Endodermal cell (in vitro differentiated cells): ENCODE measurements at regions not wholly inside any gene's neighbourhood (a gene's known extent, or its start where the extent isn't known, plus 50 kb on each side); places are given as distances from the start of the nearest gene placed in this dataset.
"Not testable (repeated sequence)": the region's sequence is repeated elsewhere in the genome, so short reads cannot be mapped to it uniquely, and the experiment has no call there.

Source experiments
- DNase-seq: peaks from one replicate; pipeline ENCODE4 v3.0.0-alpha.2; 2017
- H3K27ac ChIP-seq: 2 replicates; pipeline ENCODE4 v1.5.1; 2013; ENCODE audit warnings: mild to moderate bottlenecking, low read depth, low read length, moderate library complexity
- H3K27me3 ChIP-seq: 2 replicates; pipeline ENCODE4 v1.6.1; 2013; ENCODE audit warnings: mild to moderate bottlenecking, low read length, moderate library complexity; ENCODE audit not compliant: insufficient read depth, control insufficient read depth, poor library complexity, severe bottlenecking
- H3K36me3 ChIP-seq: 2 replicates; pipeline ENCODE4 v1.7.0; 2013; ENCODE audit warnings: mild to moderate bottlenecking, low read length, moderate library complexity; ENCODE audit not compliant: control insufficient read depth, insufficient read depth
- H3K4me1 ChIP-seq: one replicate; pipeline ENCODE4 v1.7.0; 2013; ENCODE audit warnings: low read length; ENCODE audit not compliant: control insufficient read depth, insufficient read depth
- H3K4me3 ChIP-seq: 2 replicates; pipeline ENCODE4 v1.5.1; 2013; ENCODE audit warnings: mild to moderate bottlenecking, low read length, moderate library complexity
- H3K9ac ChIP-seq: 2 replicates; pipeline ENCODE4 v1.6.1; 2013; ENCODE audit warnings: mild to moderate bottlenecking, low read length, moderate library complexity; ENCODE audit not compliant: poor library complexity, severe bottlenecking; ENCODE audit errors: extremely low read depth
- H3K9me3 ChIP-seq: 2 replicates; pipeline ENCODE4 v1.6.1; 2013; ENCODE audit warnings: mild to moderate bottlenecking, low read length, moderate library complexity; ENCODE audit not compliant: control insufficient read depth
- H3K27ac Mint-ChIP-seq: 2 replicates; pipeline ENCODE4 v1.8.0; 2020; ENCODE audit warnings: mixed read lengths
- H3K27me3 Mint-ChIP-seq: 2 replicates; pipeline ENCODE4 v1.8.0; 2021; ENCODE audit warnings: mild to moderate bottlenecking, mixed read lengths; ENCODE audit not compliant: insufficient read depth
- H3K36me3 Mint-ChIP-seq: 2 replicates; pipeline ENCODE4 v1.8.0; 2020; ENCODE audit warnings: low read depth, mixed read lengths
- H3K4me1 Mint-ChIP-seq: 2 replicates; pipeline ENCODE4 v1.8.0; 2020; ENCODE audit warnings: mixed read lengths
- H3K4me3 Mint-ChIP-seq: 2 replicates; pipeline ENCODE4 v1.8.0; 2020; ENCODE audit warnings: mild to moderate bottlenecking, moderate library complexity, mixed read lengths
- H3K9me3 Mint-ChIP-seq: 2 replicates; pipeline ENCODE4 v1.8.0; 2020; ENCODE audit warnings: mild to moderate bottlenecking, mixed read lengths
- WGBS, 2 experiments: methylation state at CpG; one replicate each; pipeline versions ENCODE4 v1.1.5 to v1.1.7; 2013; ENCODE audit warnings: missing lambda C conversion rate in 2 of 2, mixed read lengths in 1 of 2; ENCODE audit not compliant: insufficient coverage in 1 of 2, insufficient read length in 1 of 2; 5-methylcytosine and 5-hydroxymethylcytosine counted together

DNA sequence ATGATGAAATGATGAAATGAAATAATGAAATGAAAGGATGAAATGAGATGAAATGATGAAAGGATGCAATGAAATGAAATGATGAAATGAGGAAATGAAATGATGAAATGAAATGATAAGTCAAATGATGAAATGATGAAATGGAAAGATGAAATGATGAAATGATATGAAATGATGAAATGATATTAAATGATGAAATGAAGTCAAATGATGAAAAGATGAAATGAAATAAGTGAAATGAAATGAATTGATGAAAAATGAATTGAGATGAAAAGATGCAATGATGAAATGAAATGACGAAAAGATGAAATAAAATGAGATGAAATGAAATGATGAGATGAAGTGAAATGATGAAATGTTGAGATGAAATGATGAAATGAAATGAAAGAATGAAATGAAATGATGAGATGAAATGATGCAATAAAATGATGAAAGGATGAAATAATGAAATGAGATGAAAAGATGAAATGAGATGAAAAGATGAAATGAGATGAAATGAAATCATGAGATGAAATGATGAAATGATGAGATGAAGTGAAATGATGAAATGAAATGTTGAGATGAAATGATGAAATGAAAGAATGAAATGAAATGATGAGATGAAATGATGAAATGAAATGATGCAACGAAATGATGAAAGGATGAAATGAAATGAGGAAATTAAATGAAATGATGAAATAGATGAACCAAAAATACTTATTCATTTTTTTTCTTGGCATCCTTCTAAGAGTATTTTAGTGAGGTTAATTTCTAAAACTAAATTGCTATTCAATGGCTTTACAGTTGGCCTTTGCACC is 139.8 kb upstream of the ERV3-1 start:
- not testable (repeated sequence) for H3K27ac ChIP-seq, H3K4me3 Mint-ChIP-seq, H3K36me3 Mint-ChIP-seq, H3K4me1 Mint-ChIP-seq, H3K4me3 ChIP-seq, H3K4me1 ChIP-seq, DNase-seq, H3K9me3 Mint-ChIP-seq, H3K27me3 ChIP-seq, H3K9ac ChIP-seq, H3K36me3 ChIP-seq, H3K27ac Mint-ChIP-seq, H3K27me3 Mint-ChIP-seq, H3K9me3 ChIP-seq
- WGBS, 2 experiments, result 92% methylated on average over 1 of the region's 2 CpGs; no CpG with 5 or more reads in 1 of the 2 experiments

DNA sequence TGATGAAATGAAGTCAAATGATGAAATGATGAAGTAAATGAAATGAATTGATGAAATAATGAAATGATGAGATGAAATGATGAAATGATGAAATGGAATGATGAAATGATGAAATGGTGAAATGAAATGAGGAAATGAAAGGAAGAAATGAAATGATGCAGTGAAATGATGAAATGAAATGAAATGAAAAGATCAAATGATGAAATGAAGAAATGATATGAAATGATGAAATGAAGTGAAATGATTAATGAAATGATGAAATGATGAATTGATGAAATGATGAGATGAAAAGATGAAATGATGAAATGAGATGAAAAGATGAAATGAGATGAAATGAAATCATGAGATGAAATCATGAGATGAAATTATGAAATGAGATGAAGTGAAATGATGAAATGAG is 139.2 kb upstream of the ERV3-1 start:
- not testable (repeated sequence) for H3K4me3 Mint-ChIP-seq, H3K36me3 Mint-ChIP-seq, H3K9me3 Mint-ChIP-seq, H3K9ac ChIP-seq, H3K4me1 Mint-ChIP-seq, H3K27me3 Mint-ChIP-seq, H3K36me3 ChIP-seq, H3K4me1 ChIP-seq, H3K27ac ChIP-seq, DNase-seq, H3K4me3 ChIP-seq, H3K27me3 ChIP-seq, H3K27ac Mint-ChIP-seq, H3K9me3 ChIP-seq

DNA sequence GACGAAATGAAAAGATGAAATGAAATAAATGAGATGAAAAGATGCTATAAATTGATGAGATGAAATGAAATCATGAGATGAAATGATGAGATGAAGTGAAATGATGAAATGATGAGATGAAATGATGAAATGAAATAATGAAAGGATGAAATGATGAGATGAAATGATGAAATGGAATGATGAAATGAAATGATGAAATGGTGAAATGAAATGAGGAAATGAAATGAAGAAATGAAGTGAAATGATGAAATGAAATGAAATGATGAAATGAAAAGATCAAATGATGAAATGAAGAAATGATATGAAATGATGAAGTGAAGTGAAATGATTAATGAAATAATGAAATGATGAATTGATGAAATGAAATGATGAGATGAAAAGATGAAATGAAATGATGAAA is 138.5 kb upstream of the ERV3-1 start:
- whole genome bisulfite sequencing, 2 experiments, result 0% methylated on average over 1 of the region's 1 CpG; no CpG with 5 or more reads in 1 of the 2 experiments
- H3K4me3 ChIP-seq, H3K36me3 ChIP-seq, H3K9ac ChIP-seq, H3K9me3 ChIP-seq, H3K27ac ChIP-seq, H3K9me3 Mint-ChIP-seq, H3K4me3 Mint-ChIP-seq, H3K27ac Mint-ChIP-seq, H3K27me3 Mint-ChIP-seq, H3K36me3 Mint-ChIP-seq, H3K4me1 Mint-ChIP-seq, H3K27me3 ChIP-seq, DNase-seq, H3K4me1 ChIP-seq: not testable (repeated sequence)

DNA sequence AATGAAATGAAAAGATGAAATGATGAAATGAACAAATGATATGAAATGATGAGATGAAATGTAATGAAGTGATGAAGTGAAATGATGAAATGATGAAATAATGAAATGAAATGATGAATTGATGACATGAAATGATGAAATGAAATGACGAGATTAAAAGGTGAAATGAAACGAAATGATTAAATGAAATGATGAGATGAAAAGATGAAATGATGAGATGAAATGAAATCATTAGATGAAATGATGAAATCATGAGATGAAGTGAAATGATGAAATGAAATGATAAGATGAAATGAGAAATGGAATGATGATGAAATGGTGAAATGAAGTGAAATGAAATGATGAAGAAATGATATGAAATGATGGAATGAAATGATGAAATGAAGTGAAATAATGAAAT is 138.1 kb upstream of the ERV3-1 start:
- not testable (repeated sequence) for H3K9ac ChIP-seq, H3K27me3 ChIP-seq, H3K4me3 ChIP-seq, H3K4me1 Mint-ChIP-seq, H3K9me3 Mint-ChIP-seq, H3K27ac Mint-ChIP-seq, H3K4me3 Mint-ChIP-seq, H3K36me3 ChIP-seq, H3K36me3 Mint-ChIP-seq, H3K27me3 Mint-ChIP-seq, DNase-seq, H3K9me3 ChIP-seq, H3K4me1 ChIP-seq, H3K27ac ChIP-seq
- 86 to 92% methylated on average over 2 of the region's 2 CpGs for WGBS, 2 experiments

DNA sequence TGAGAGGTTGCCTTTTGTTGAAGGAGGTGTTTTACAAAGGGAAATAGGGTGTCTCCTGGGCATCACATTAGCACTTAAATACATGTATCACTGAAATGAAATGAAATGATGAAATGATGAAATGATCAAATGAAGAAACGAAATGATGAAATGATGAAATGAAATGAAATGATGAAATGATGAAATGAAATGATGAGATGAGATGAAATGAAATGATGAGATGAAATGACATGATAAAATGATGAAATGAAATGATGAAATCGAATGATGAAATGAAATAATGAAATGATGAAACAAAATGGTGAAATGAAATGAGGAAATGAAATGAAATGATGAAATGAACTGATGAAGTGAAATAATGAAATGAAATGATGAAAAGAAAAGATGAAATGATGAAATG is 137.6 kb upstream of the ERV3-1 start:
- not testable (repeated sequence) for H3K27ac Mint-ChIP-seq, H3K4me3 Mint-ChIP-seq, H3K27me3 ChIP-seq, H3K27ac ChIP-seq, H3K4me3 ChIP-seq, H3K9ac ChIP-seq, H3K9me3 Mint-ChIP-seq, H3K9me3 ChIP-seq, DNase-seq, H3K4me1 Mint-ChIP-seq, H3K36me3 ChIP-seq, H3K27me3 Mint-ChIP-seq, H3K36me3 Mint-ChIP-seq, H3K4me1 ChIP-seq
- WGBS, 2 experiments, result 0 to 50% methylated on average over 1 to 2 of the region's 2 CpGs

DNA sequence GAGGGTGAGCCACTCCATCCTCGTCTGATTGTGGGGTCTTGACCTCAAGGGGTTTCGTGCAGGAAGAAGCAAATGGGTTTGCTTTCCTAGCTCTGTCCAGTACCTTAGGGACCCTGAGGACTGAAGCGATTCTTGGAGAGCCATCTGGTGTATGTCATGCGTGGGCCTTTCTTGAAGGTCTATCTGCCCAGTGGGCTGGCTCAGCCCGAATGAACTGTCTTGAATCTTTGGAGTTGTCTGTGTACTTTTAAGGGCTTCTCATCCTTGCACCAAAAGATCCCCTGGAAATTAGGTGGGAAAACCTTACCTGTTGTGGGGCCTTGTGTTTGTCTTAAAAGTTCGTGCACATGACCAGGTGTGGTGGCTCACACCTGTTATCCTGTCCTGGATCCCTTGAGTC is 135.4 kb upstream of the ERV3-1 start:
- H3K27me3 Mint-ChIP-seq, H3K36me3 Mint-ChIP-seq, H3K4me1 Mint-ChIP-seq, DNase-seq, H3K4me3 ChIP-seq, H3K27me3 ChIP-seq, H3K36me3 ChIP-seq, H3K4me3 Mint-ChIP-seq, H3K9ac ChIP-seq, H3K9me3 ChIP-seq, H3K27ac ChIP-seq, H3K9me3 Mint-ChIP-seq, H3K27ac Mint-ChIP-seq, H3K4me1 ChIP-seq: not testable (repeated sequence)
- 0 to 68% methylated on average over 1 to 4 of the region's 6 CpGs for WGBS, 2 experiments

DNA sequence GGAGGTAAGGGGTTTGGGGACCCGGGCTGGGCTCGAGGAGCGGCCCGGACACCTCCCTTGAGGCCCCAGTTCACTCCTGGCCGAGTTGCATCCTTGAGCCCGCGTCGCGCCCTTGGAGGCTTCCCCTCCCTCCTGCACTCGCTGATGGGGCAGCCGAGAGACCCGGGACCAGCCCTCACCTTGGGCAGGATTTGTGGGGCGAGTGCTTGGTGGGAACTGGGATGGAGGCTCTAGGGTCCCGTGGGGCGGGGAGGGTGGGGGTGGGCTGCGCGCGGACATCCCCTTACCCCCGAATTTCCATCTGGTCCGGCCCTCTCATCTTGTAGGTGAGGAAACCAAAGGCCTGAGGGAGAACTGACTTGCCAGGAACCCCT is 134.9 kb upstream of the ERV3-1 start:
- not testable (repeated sequence) for H3K9me3 Mint-ChIP-seq, H3K36me3 Mint-ChIP-seq, H3K4me1 ChIP-seq, H3K9me3 ChIP-seq, H3K4me3 ChIP-seq, H3K4me3 Mint-ChIP-seq, H3K36me3 ChIP-seq, H3K27me3 ChIP-seq, H3K27ac Mint-ChIP-seq, H3K27me3 Mint-ChIP-seq, H3K9ac ChIP-seq, H3K4me1 Mint-ChIP-seq, H3K27ac ChIP-seq
- peak; percentile 50 for DNase-seq
- 15% methylated on average over 9 of the region's 20 CpGs; no CpG with 5 or more reads in 1 of the 2 experiments for WGBS, 2 experiments
